Stimulated activated CD4-positive, alpha-beta T cell treated with anti-CD3 and anti-CD28 coated beads, TNF-alpha, amount 100 ng/mL, for 24 hours (primary cell): ENCODE measurements at regions not wholly inside any gene's neighbourhood (a gene's known extent, or its start where the extent isn't known, plus 50 kb on each side); places are given as distances from the start of the nearest gene placed in this dataset.

Source experiments
- DNase-seq, 3 experiments: peaks; one replicate each; pipeline ENCODE4 v3.0.0-alpha.2; 2020; ENCODE audit warnings: low read depth in 3 of 3

- DNase-seq, result no peak
These were observed 249.2 kb upstream of the IRX4 start for GRCh38 chr5:2131826-2132496.

- DNase-seq, result no peak
These were observed 248.5 kb upstream of the IRX4 start for GRCh38 chr5:2131196-2131595.

- no peak for DNase-seq
These were observed 247.6 kb upstream of the IRX4 start for GRCh38 chr5:2130361-2130760.

GRCh38 chr5:2129568-2130272, 247.0 kb upstream of the IRX4 start:
- no peak for DNase-seq

GRCh38 chr5:2128686-2129355, 246.1 kb upstream of the IRX4 start:
- DNase-seq, result no peak

GRCh38 chr5:2126512-2126911, 243.8 kb upstream of the IRX4 start:
- DNase-seq, result no peak

GRCh38 chr5:2125901-2126265, 243.2 kb upstream of the IRX4 start:
- DNase-seq, result no peak

GRCh38 chr5:2125171-2125900, 242.6 kb upstream of the IRX4 start:
- no peak for DNase-seq

GRCh38 chr5:2124434-2125170, 241.9 kb upstream of the IRX4 start:
- no peak for DNase-seq

GRCh38 chr5:2123874-2124273, 241.1 kb upstream of the IRX4 start:
- no peak for DNase-seq

GRCh38 chr5:2120361-2120760, 237.6 kb upstream of the IRX4 start:
- no peak for DNase-seq

- no peak for DNase-seq
These were observed 236.8 kb upstream of the IRX4 start for GRCh38 chr5:2119573-2119972.

GRCh38 chr5:2113348-2114131, 230.8 kb upstream of the IRX4 start:
- DNase-seq, result no peak

- DNase-seq, result no peak
These were observed 229.7 kb upstream of the IRX4 start for GRCh38 chr5:2112173-2113025.

GRCh38 chr5:2111569-2112105, 228.9 kb upstream of the IRX4 start:
- no peak for DNase-seq

- no peak for DNase-seq
These were observed 228.3 kb upstream of the IRX4 start for GRCh38 chr5:2110934-2111462.

- no peak for DNase-seq
These were observed 227.6 kb upstream of the IRX4 start for GRCh38 chr5:2110137-2110933.

- no peak for DNase-seq
These were observed 226.8 kb upstream of the IRX4 start for GRCh38 chr5:2109566-2109965.

- DNase-seq, result no peak
These were observed 224.0 kb upstream of the IRX4 start for GRCh38 chr5:2106721-2107120.
